PC-9 (cell line): ENCODE measurements at regions not wholly inside any gene's neighbourhood (a gene's known extent, or its start where the extent isn't known, plus 50 kb on each side); places are given as distances from the start of the nearest gene placed in this dataset.

ENCODE experiments used
- BruUV-seq: library from RNA; stranded (reverse); fragments of 400-500 nt; replicated peaks from 2 replicates; lab custom pipeline; 2021; lab: Mats Ljungman, UMichigan
- CTCF ChIA-PET: fragments of 300-600 bp; sonication (Branson Sonifier 250); formaldehyde crosslinking; loops from one replicate; lab custom pipeline; 2022; ENCODE audit warnings: antibody characterized with exemption; lab: Charles Lee
- POLR2A ChIA-PET: fragments of 300-600 bp; sonication (Branson Sonifier 250); formaldehyde crosslinking; loops from one replicate; lab custom pipeline; 2022; ENCODE audit warnings: antibody characterized with exemption; ENCODE audit not compliant: unreplicated experiment; lab: Charles Lee
- DNase-seq, 2 experiments: peaks; one replicate each; pipeline versions ENCODE4 v3.0.0 to v3.0.0-alpha.2; 2015 to 2022; ENCODE audit warnings: mixed read lengths in 1 of 2
- H2AFZ ChIP-seq: fragments of 200-600 bp; sonication (generic); 2 replicates; pipeline ENCODE4 v1.8.1; 2017; ENCODE audit warnings: antibody characterized with exemption
- H3F3A ChIP-seq: fragments of 200-600 bp; sonication (generic); 2 replicates; pipeline ENCODE4 v1.8.1; 2017; ENCODE audit warnings: antibody characterized with exemption, mild to moderate bottlenecking, low read depth; ENCODE audit not compliant: insufficient read depth
- H3K27ac ChIP-seq: fragments of 200-600 bp; sonication (generic); 2 replicates; pipeline ENCODE4 v1.6.1; 2016; ENCODE audit warnings: mixed run types
- H3K27me3 ChIP-seq: fragments of 200-600 bp; sonication (generic); 2 replicates; pipeline ENCODE4 v1.6.1; 2016; ENCODE audit warnings: low read depth, mixed run types; ENCODE audit not compliant: insufficient read depth
- H3K36me3 ChIP-seq: fragments of 200-600 bp; sonication (generic); 2 replicates; pipeline ENCODE4 v1.6.1; 2016; ENCODE audit warnings: low read depth, mixed run types
- H3K4me1 ChIP-seq: fragments of 200-600 bp; sonication (generic); replicated peaks from 2 replicates; pipeline ENCODE4 v1.6.1; 2016; ENCODE audit warnings: mixed run types; ENCODE audit not compliant: insufficient read depth
- H3K4me2 ChIP-seq: fragments of 200-600 bp; sonication (generic); 2 replicates; pipeline ENCODE4 v1.6.1; 2017; ENCODE audit warnings: mixed run types
- H3K4me3 ChIP-seq: fragments of 200-600 bp; sonication (generic); 2 replicates; pipeline ENCODE4 v1.6.1; 2016; ENCODE audit warnings: mixed run types
- H3K79me2 ChIP-seq: fragments of 200-600 bp; sonication (generic); 2 replicates; pipeline ENCODE4 v1.6.1; 2017; ENCODE audit warnings: low read depth, mixed run types
- H3K9me2 ChIP-seq: fragments of 200-600 bp; sonication (generic); 2 replicates; pipeline ENCODE4 v1.8.1; 2017; ENCODE audit warnings: mild to moderate bottlenecking; ENCODE audit not compliant: insufficient read depth
- H3K9me3 ChIP-seq: fragments of 200-600 bp; sonication (generic); 2 replicates; pipeline ENCODE4 v1.8.1; 2016; ENCODE audit warnings: low read depth; ENCODE audit not compliant: insufficient read depth
- H4K20me1 ChIP-seq: fragments of 200-600 bp; sonication (generic); 2 replicates; pipeline ENCODE4 v1.8.1; 2017; ENCODE audit not compliant: insufficient read depth
- EZH2 ChIP-seq: fragments of 200-600 bp; sonication (generic); IDR thresholded peaks from 2 replicates; pipeline ENCODE4 v1.8.0; 2017; ENCODE audit warnings: antibody characterized with exemption, low read depth
- intact Hi-C: fragments of 100-400 bp; cut with micrococcal nuclease; formaldehyde crosslinking; loops from one replicate; pipeline ENCODE4 v1.10.0; 2022; ENCODE audit not compliant: unreplicated experiment
- TF ChIP-seq, protein P1 (sequence below): fragments of 200-600 bp; sonication (generic); conservative IDR thresholded peaks from 2 replicates; pipeline ENCODE4 v1.6.1; 2017; ENCODE audit warnings: mixed run types, antibody characterized with exemption, mild to moderate bottlenecking, moderate library complexity

DNA sequence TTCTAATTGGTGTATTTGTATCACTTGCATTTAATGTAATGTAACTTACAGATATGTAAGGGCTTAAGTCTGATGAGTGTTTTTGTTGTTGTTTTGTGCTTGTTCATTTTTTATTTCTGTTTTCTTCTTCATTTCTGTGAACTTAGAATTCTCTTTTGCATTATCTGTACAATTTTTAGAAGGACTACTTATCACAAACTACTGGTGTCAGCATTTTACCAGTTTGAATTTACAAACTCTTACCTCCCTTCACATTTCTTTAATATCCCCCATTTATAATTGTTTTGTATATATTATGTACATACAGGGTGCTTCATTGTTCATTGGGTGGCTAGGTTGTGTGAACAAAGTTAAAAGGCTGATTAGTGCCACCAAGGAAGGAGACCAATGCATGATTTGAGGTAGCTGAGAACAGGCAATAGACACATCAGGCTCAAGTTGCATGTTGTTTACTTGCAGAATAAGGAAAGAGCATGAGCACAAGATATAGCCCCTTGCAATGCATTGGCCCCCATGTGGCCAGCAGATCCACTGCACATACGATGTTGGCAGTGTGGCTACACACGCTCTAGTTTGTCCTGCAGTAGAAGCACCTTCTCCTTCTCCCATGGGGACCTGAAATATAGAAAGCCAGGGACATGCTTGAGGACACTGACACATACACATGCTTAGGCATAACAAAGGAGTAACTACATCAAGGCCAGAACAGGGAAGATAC lies 198.2 kb downstream of the CD8B2 start:
- POLR2A ChIA-PET: no interaction called here

DNA sequence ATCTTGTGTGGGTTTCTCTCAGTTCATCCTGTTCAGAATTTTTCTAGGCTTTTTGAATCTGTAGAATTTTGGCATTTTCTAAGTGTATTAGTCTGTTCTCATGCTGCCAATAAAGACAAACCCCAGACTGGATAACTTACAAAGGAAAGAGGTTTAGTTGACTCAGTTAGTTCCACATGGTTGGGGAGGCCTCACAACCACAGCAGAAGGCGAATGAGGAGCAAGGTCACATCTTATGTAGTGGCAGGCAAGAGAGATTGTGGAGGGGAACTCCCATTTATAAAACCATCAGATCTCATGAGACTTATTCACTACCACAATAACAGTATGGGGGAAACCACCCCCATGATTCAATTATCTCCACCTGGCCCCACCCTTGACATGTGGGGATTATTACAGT lies 199.2 kb downstream of the ST6GAL2 start:
- CTCF ChIA-PET: no interaction called here
- DNase-seq: no peak
- BruUV-seq: no TSS peak

More for the DNA sequence above, 198.2 kb downstream of the CD8B2 start:
- H3K27ac ChIP-seq: no peak overlapping the region
- H3K27me3 ChIP-seq: no peaks in the 10 kb centered on the region
- CTCF ChIA-PET: no interaction called here
- no peaks in the 10 kb centered on the region for H3K9me3 ChIP-seq
- H3K4me3 ChIP-seq: no peak overlapping the region
- no peaks in the 10 kb centered on the region for H3K79me2 ChIP-seq
- no peaks in the 10 kb centered on the region for H3F3A ChIP-seq
- TF ChIP-seq, protein P1, sequence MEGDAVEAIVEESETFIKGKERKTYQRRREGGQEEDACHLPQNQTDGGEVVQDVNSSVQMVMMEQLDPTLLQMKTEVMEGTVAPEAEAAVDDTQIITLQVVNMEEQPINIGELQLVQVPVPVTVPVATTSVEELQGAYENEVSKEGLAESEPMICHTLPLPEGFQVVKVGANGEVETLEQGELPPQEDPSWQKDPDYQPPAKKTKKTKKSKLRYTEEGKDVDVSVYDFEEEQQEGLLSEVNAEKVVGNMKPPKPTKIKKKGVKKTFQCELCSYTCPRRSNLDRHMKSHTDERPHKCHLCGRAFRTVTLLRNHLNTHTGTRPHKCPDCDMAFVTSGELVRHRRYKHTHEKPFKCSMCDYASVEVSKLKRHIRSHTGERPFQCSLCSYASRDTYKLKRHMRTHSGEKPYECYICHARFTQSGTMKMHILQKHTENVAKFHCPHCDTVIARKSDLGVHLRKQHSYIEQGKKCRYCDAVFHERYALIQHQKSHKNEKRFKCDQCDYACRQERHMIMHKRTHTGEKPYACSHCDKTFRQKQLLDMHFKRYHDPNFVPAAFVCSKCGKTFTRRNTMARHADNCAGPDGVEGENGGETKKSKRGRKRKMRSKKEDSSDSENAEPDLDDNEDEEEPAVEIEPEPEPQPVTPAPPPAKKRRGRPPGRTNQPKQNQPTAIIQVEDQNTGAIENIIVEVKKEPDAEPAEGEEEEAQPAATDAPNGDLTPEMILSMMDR: no peak
- no peak for TF ChIP-seq EZH2
- intact Hi-C loops: no loop called here
- no peaks in the 10 kb centered on the region for H4K20me1 ChIP-seq
- no peak overlapping the region for H2AFZ ChIP-seq
- H3K9me2 ChIP-seq: no peaks in the 10 kb centered on the region
- no peaks in the 10 kb centered on the region for H3K36me3 ChIP-seq
- no TSS peak for BruUV-seq
- no peak overlapping the region for H3K4me2 ChIP-seq
- DNase-seq: no peak
- H3K4me1 ChIP-seq: no peaks in the 10 kb centered on the region

DNA sequence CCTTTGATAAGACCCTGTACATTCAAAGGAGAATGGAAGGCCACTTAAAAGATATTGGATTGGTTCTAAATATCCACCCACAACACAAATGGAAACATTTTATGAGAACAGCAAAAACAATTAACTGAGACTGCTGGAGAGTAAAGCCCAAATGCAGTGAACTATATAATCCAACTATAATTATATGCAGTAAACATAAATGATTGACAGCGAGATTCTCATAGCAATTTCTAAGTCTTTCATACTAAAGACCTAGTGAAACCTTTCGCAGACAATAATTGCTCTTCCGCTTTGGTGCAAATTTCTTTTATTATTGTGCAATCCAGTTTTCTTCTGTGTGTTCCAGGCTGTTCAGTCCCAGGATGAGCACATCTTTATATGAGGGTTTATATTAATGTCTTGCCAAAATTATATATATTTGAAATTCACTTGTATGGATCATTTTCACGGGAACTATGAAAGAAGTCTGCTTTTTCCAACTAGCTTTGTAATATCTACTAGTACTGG lies 190.9 kb downstream of the ST6GAL2 start:
- Histone ChIP-seq H3K4me2 (no peak overlapping the region), H3K9me2 (no peaks in the 10 kb centered on the region), H3K36me3 (no peaks in the 10 kb centered on the region), H3K79me2 (no peaks in the 10 kb centered on the region), H3K27me3 (0 out of 2 replicates have a peak, but pooled peaks cover 14% of the 10 kb centered on the region), H3K4me1 (no peaks in the 10 kb centered on the region), H4K20me1 (no peaks in the 10 kb centered on the region), H3K27ac (no peak overlapping the region), H3F3A (no peaks in the 10 kb centered on the region), H3K9me3 (no peaks in the 10 kb centered on the region), H2AFZ (no peak overlapping the region), H3K4me3 (no peak overlapping the region)
- no peak for TF ChIP-seq EZH2
- TF ChIP-seq, protein P1: no peak
- DNase-seq: no peak
- ChIA-PET POLR2A (no interaction called here), CTCF (no interaction called here)
- intact Hi-C loops: no loop called here
- BruUV-seq: no TSS peak

More for the DNA sequence above, 199.2 kb downstream of the ST6GAL2 start:
- TF ChIP-seq EZH2: no peak
- TF ChIP-seq, protein P1: no peak
- no peak overlapping the region for H3K4me2 ChIP-seq
- H2AFZ ChIP-seq: no peak overlapping the region
- H3K9me3 ChIP-seq: no peaks in the 10 kb centered on the region
- H3F3A ChIP-seq: no peaks in the 10 kb centered on the region
- no peak overlapping the region for H3K27ac ChIP-seq
- no peaks in the 10 kb centered on the region for H3K27me3 ChIP-seq
- intact Hi-C loops: no loop called here
- no peaks in the 10 kb centered on the region for H3K79me2 ChIP-seq
- H3K4me1 ChIP-seq: no peaks in the 10 kb centered on the region
- H3K4me3 ChIP-seq: no peak overlapping the region
- H3K9me2 ChIP-seq: no peaks in the 10 kb centered on the region
- POLR2A ChIA-PET: no interaction called here
- H4K20me1 ChIP-seq: no peaks in the 10 kb centered on the region
- no peaks in the 10 kb centered on the region for H3K36me3 ChIP-seq
